ENCODE measurements at regions not wholly inside any gene's neighbourhood (a gene's known extent, or its start where the extent isn't known, plus 50 kb on each side); places are given as distances from the start of the nearest gene placed in this dataset.

DNA sequence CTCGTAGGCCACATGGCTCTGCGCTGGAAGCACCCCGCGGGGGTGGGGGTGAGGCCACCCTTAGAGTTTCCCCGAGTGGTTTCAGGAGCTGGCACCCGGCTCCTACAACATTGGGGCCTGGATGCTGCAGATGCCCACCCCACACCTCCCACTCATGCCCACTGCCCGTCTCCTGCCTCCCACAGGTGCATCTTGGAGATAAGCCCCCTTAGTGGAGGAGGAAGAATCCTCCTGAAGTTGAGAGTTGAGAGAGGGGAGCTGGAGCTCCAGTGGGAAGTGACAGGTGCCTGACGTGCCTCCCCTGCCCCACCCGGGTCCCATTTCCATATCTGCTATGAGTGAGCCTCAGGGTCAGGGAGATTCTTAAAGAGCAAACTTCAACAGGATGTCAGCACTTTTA is 341.3 kb downstream of the TEX29 start:
- TF ChIP-seq, protein P1, sequence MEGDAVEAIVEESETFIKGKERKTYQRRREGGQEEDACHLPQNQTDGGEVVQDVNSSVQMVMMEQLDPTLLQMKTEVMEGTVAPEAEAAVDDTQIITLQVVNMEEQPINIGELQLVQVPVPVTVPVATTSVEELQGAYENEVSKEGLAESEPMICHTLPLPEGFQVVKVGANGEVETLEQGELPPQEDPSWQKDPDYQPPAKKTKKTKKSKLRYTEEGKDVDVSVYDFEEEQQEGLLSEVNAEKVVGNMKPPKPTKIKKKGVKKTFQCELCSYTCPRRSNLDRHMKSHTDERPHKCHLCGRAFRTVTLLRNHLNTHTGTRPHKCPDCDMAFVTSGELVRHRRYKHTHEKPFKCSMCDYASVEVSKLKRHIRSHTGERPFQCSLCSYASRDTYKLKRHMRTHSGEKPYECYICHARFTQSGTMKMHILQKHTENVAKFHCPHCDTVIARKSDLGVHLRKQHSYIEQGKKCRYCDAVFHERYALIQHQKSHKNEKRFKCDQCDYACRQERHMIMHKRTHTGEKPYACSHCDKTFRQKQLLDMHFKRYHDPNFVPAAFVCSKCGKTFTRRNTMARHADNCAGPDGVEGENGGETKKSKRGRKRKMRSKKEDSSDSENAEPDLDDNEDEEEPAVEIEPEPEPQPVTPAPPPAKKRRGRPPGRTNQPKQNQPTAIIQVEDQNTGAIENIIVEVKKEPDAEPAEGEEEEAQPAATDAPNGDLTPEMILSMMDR (IDR thresholded peaks at IDR 0.05) = no peak
- no peak for TF ChIP-seq POLR2AphosphoS5 (IDR thresholded peaks at IDR 0.05)

All from stomach (tissue), 4 donors.